Chondrocyte (in vitro differentiated cells): ENCODE measurements at regions not wholly inside any gene's neighbourhood (a gene's known extent, or its start where the extent isn't known, plus 50 kb on each side); places are given as distances from the start of the nearest gene placed in this dataset.
A peak's percentile ranks its signal among the peaks of the same experiment; 100 is the strongest.

Experiments
- DNase-seq: peaks from one replicate; pipeline ENCODE4 v3.0.0; 2021; ENCODE audit warnings: mixed read lengths, low spot score
- H3K27ac Mint-ChIP-seq: one replicate; pipeline ENCODE4 v1.8.0; 2021; ENCODE audit warnings: mild to moderate bottlenecking, moderate library complexity, mixed read lengths; ENCODE audit not compliant: unreplicated experiment
- H3K27me3 Mint-ChIP-seq: 2 replicates; pipeline ENCODE4 v1.8.0; 2021; ENCODE audit warnings: low read depth, mixed read lengths
- H3K36me3 Mint-ChIP-seq: 2 replicates; pipeline ENCODE4 v1.8.0; 2021; ENCODE audit warnings: low read depth, mixed read lengths
- H3K4me1 Mint-ChIP-seq: 2 replicates; pipeline ENCODE4 v1.8.0; 2021; ENCODE audit warnings: low read depth, mild to moderate bottlenecking, mixed read lengths
- H3K4me3 Mint-ChIP-seq: one replicate; pipeline ENCODE4 v1.8.0; 2021; ENCODE audit warnings: mild to moderate bottlenecking, moderate library complexity, mixed read lengths; ENCODE audit not compliant: unreplicated experiment
- H3K9me3 Mint-ChIP-seq: 2 replicates; pipeline ENCODE4 v1.8.0; 2021; ENCODE audit warnings: low read depth, mixed read lengths
- TF ChIP-seq, protein P1 (sequence below): fragments of 200-600 bp; sonication (generic); IDR thresholded peaks from 2 replicates; pipeline ENCODE4 v1.5.0; 2021; ENCODE audit warnings: antibody characterized with exemption, mild to moderate bottlenecking, moderate library complexity

DNA sequence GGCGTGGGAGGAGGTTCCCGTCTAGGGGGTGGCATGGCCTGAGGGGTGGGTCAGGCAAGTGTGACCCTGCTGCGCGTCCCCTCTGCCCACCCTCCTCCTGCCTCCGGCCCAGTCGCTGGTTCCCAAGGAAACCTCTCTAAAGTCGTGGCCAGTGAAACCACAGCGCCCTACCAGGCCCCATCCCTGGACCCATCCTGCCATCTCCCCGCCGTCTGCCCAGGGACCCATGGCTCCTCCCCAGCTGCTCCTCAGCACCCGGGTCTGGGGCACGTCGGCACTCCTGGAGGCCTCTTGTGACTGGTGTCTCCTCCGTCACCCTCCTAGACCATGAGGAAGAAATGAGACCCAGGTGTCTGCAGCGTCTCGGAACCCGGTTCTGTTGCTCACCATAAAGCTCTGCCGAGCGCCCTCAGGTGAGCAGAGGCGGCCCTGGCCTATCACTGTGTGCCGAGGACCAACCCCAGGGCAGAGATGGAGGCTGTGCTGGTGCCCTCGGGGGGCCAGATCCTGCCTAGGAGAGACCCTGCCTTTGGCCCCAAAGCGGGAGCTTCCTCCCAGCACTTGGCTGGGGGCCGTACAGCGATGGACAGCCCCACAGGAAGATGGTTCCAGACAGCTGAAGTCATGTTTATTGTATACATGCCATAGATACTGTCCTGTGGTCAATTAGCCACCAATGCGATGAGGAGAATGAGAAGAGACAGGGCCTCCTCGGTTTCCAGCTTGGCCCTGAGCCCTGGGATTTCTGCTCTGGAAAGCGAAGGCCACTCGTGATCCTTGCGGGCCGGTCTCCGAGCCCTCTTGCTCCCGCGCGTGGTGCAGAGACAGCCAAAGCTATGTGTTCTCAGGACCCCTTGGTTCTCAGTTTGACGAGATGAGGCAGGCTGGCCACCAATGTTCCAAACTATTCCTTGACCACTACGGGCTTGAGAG is 222.5 kb upstream of the RTL1 start:
- Mint-ChIP-seq H3K36me3 (no peaks in the 10 kb centered on the region), H3K27me3 (peaks cover 26% of the 10 kb centered on the region), H3K9me3 (no peaks in the 10 kb centered on the region), H3K4me3 (no peak overlapping the region), H3K27ac (no peak overlapping the region), H3K4me1 (peaks cover 14% of the 10 kb centered on the region)
- TF ChIP-seq, protein P1, sequence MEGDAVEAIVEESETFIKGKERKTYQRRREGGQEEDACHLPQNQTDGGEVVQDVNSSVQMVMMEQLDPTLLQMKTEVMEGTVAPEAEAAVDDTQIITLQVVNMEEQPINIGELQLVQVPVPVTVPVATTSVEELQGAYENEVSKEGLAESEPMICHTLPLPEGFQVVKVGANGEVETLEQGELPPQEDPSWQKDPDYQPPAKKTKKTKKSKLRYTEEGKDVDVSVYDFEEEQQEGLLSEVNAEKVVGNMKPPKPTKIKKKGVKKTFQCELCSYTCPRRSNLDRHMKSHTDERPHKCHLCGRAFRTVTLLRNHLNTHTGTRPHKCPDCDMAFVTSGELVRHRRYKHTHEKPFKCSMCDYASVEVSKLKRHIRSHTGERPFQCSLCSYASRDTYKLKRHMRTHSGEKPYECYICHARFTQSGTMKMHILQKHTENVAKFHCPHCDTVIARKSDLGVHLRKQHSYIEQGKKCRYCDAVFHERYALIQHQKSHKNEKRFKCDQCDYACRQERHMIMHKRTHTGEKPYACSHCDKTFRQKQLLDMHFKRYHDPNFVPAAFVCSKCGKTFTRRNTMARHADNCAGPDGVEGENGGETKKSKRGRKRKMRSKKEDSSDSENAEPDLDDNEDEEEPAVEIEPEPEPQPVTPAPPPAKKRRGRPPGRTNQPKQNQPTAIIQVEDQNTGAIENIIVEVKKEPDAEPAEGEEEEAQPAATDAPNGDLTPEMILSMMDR: no peak
- DNase-seq: peak; percentile 82

DNA sequence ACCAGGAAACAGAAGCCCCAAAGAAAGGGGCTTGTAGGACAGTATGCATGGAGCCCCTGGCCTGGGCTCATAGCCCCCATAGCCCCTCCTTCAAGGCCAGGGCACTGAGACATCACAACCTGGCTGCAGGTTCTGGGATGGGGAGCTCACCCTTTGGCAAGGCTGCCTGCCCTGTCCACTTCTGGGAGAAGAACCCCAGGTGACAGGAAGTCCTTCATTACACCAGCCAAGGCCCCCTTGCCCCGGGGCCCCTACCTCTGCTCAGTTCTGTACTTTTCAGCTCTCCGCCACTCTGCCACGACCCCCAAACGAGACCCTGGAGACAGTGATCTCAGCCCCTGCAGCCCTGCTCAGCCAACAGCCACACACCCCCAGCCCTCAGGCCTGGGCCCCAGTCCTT is 223.2 kb upstream of the RTL1 start:
- H3K27ac Mint-ChIP-seq: no peak overlapping the region
- no peak overlapping the region for H3K4me3 Mint-ChIP-seq
- H3K27me3 Mint-ChIP-seq: peaks cover 29% of the 10 kb centered on the region

DNA sequence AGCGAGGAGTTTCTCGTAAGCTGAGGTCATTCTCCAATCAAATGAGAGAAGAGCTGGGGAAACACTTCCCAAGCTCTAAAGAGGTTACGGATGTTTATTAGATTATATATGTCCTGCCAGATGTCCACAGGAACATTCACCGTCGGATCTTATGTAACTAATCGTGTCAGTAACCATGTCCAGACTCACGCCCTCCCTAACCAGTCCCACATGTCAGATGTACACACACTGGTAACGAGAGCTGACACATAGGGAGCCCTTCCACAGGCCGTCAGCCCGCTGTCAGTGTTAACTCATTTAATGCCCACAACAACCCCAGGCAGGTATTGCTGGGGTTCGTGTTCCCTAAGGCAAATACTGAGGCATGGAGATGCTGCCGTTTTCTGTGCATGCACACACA is 223.7 kb upstream of the RTL1 start:
- DNase-seq: no peak
- H3K4me3 Mint-ChIP-seq: no peak overlapping the region

More for the DNA sequence above, 223.2 kb upstream of the RTL1 start:
- DNase-seq: no peak
- no peaks in the 10 kb centered on the region for H3K36me3 Mint-ChIP-seq
- H3K9me3 Mint-ChIP-seq: no peaks in the 10 kb centered on the region
- H3K4me1 Mint-ChIP-seq: peaks cover 14% of the 10 kb centered on the region
- TF ChIP-seq, protein P1: no peak

DNA sequence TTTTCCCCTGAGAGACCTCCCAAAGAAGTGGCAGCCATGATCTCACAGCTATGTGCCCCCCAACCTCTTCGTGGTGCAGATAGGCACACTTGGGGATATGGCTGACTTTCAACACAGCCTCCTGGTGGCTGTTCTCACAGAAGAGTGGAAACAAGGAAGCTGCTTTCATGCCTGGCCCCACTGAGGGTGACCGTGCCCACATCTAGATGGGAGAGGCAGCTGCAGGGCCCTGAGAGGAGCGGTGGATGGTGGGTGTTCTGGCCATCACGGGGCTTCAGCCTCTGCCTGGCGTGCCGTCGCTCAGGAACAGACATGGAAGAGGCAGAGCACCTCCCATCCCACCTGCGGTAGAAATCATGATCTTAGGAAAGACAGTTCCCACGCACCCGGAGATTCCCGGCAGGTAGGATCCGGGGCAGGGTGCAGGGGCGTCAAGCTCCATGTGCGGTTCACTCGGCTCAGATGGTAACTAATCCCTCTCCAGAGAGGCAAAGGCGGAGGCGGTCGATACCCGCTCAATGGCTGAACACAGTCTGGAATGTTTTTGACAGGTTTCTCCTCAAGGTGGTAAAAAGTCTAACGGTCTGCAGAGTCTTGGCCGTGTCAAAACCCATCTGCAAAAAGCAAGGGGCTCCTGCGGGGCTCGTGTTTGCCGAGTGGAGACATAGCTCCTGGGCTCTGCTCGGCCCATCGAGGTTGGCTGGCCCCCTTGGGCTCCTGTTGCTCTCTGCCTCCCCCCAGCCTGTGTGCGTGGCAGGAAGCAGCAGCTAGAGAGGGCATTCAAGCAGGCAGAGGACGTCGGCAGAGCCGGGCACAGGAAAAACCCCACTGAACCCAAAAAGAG is 225.2 kb upstream of the RTL1 start:
- no peak overlapping the region for H3K4me3 Mint-ChIP-seq
- no peaks in the 10 kb centered on the region for H3K9me3 Mint-ChIP-seq
- no peak for DNase-seq
- H3K4me1 Mint-ChIP-seq: peaks cover 10% of the 10 kb centered on the region
- H3K36me3 Mint-ChIP-seq: no peaks in the 10 kb centered on the region
- H3K27ac Mint-ChIP-seq: no peak overlapping the region
- peaks cover 29% of the 10 kb centered on the region for H3K27me3 Mint-ChIP-seq
- TF ChIP-seq, protein P1: no peak

More for the DNA sequence above, 223.7 kb upstream of the RTL1 start:
- Mint-ChIP-seq H3K4me1 (peaks cover 12% of the 10 kb centered on the region), H3K27me3 (peaks cover 29% of the 10 kb centered on the region), H3K36me3 (no peaks in the 10 kb centered on the region), H3K27ac (no peak overlapping the region), H3K9me3 (no peaks in the 10 kb centered on the region)
- TF ChIP-seq, protein P1: no peak

DNA sequence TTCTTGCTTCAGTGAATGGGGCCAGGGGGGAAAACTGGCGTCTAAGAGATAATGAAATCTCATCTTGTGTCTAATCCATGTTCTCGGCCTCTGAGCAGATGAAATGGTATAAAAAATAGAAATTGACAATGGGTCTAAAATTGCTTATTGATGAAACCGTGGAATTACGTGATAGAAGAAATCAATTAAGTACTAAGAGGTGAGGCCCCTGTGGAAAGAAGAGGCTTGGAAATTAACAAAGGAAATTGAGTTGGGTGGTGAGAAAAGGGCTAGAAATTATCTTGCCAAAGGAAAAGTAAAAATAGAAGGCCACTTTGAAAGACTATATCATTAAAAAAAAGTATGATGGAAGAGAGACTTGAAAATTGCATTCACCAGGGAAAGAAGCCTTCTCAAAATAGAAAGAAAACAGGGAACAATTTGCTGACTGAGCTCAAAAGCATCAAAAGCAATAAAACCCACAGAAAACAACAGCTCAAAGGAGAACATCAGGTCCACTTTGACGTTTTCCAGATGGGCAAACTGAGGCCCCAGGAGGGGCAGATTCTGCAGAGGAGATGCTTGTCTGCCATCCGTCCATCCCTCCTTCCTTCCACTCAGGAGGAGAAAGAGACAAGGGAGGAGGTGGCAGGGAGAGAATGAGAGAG is 226.1 kb upstream of the RTL1 start:
- H3K27me3 Mint-ChIP-seq: peaks cover 29% of the 10 kb centered on the region
- no peak overlapping the region for H3K27ac Mint-ChIP-seq
- no peak overlapping the region for H3K4me3 Mint-ChIP-seq

More for the DNA sequence above, 226.1 kb upstream of the RTL1 start:
- no peak for DNase-seq
- Mint-ChIP-seq H3K4me1 (peaks cover 17% of the 10 kb centered on the region), H3K36me3 (no peaks in the 10 kb centered on the region), H3K9me3 (no peaks in the 10 kb centered on the region)
- TF ChIP-seq, protein P1: no peak
